ENCODE measurements at regions not wholly inside any gene's neighbourhood (a gene's known extent, or its start where the extent isn't known, plus 50 kb on each side); places are given as distances from the start of the nearest gene placed in this dataset.

- TF ChIP-seq CTCF (IDR thresholded peaks at IDR 0.05) (no peak), POLR2A (IDR thresholded peaks at IDR 0.05) (no peak)
Observed at GRCh38 chr6:19137505-19137904, 699.7 kb upstream of the ID4 start.

Measured in lower leg skin (tissue), 3 donors.